B cell (primary cell): ENCODE measurements at regions not wholly inside any gene's neighbourhood (a gene's known extent, or its start where the extent isn't known, plus 50 kb on each side); places are given as distances from the start of the nearest gene placed in this dataset.

Source experiments
- CTCF ChIP-seq: fragments of 200-600 bp; IDR thresholded peaks from one replicate; pipeline ENCODE4 v1.8.0; 2022; ENCODE audit warnings: antibody characterized with exemption, mild to moderate bottlenecking
- EZH2 ChIP-seq: IDR thresholded peaks from 2 replicates; pipeline ENCODE4 v1.6.1; 2012; ENCODE audit warnings: borderline replicate concordance, low read depth, mild to moderate bottlenecking, moderate library complexity, low read length; ENCODE audit not compliant: insufficient read depth, poor library complexity, severe bottlenecking

GRCh38 chr14:84806622-84807021 lies 723.3 kb upstream of the FLRT2 start:
- TF ChIP-seq CTCF (no peak), EZH2 (no peak)
